ENCODE measurements at regions not wholly inside any gene's neighbourhood (a gene's known extent, or its start where the extent isn't known, plus 50 kb on each side); places are given as distances from the start of the nearest gene placed in this dataset.
A peak's percentile ranks its signal among the peaks of the same experiment; 100 is the strongest.

GRCh38 chr3:135760581-135760980 is 204.9 kb upstream of the PPP2R3A start:
- Mint-ChIP-seq H3K27ac (ENCODE audit: unreplicated experiment) (no peak overlapping the region), H3K36me3 (ENCODE audit: low read depth) (no peaks in the 10 kb centered on the region), H3K27me3 (ENCODE audit: low read depth) (no peaks in the 10 kb centered on the region), H3K9me3 (no peaks in the 10 kb centered on the region), H3K4me1 (peaks cover 6% of the 10 kb centered on the region), H3K4me3 (no peak overlapping the region)
- DNase-seq (ENCODE audit: low read depth, low spot score): no peak
- TF ChIP-seq CTCF (conservative IDR thresholded peaks at IDR 0.05): no peak

GRCh38 chr3:135762188-135762856 is 203.2 kb upstream of the PPP2R3A start:
- TF ChIP-seq CTCF (conservative IDR thresholded peaks at IDR 0.05): peak; percentile 19
- Mint-ChIP-seq H3K36me3 (ENCODE audit: low read depth) (no peaks in the 10 kb centered on the region), H3K9me3 (peaks cover 2% of the 10 kb centered on the region), H3K4me3 (no peak overlapping the region), H3K27ac (ENCODE audit: unreplicated experiment) (no peak overlapping the region), H3K4me1 (no peaks in the 10 kb centered on the region), H3K27me3 (ENCODE audit: low read depth) (no peaks in the 10 kb centered on the region)
- DNase-seq (ENCODE audit: low read depth, low spot score): no peak

- Mint-ChIP-seq H3K9me3 (peaks cover 6% of the 10 kb centered on the region), H3K4me1 (peaks cover under 1% of the 10 kb centered on the region), H3K27ac (ENCODE audit: unreplicated experiment) (no peak overlapping the region), H3K36me3 (ENCODE audit: low read depth) (no peaks in the 10 kb centered on the region), H3K27me3 (ENCODE audit: low read depth) (peaks cover 3% of the 10 kb centered on the region), H3K4me3 (no peak overlapping the region)
- no peak for TF ChIP-seq CTCF (conservative IDR thresholded peaks at IDR 0.05)
- DNase-seq (ENCODE audit: low read depth, low spot score): no peak
Measured at GRCh38 chr3:135766115-135766514, 199.4 kb upstream of the PPP2R3A start.

- TF ChIP-seq CTCF (conservative IDR thresholded peaks at IDR 0.05): no peak
- H3K27ac Mint-ChIP-seq (ENCODE audit: unreplicated experiment): no peak overlapping the region
- H3K4me3 Mint-ChIP-seq: no peak overlapping the region
- peaks cover 9% of the 10 kb centered on the region for H3K4me1 Mint-ChIP-seq
- peaks cover 5% of the 10 kb centered on the region for H3K27me3 Mint-ChIP-seq (ENCODE audit: low read depth)
- H3K9me3 Mint-ChIP-seq: peaks cover 9% of the 10 kb centered on the region
- DNase-seq (ENCODE audit: low read depth, low spot score): no peak
- H3K36me3 Mint-ChIP-seq (ENCODE audit: low read depth): no peaks in the 10 kb centered on the region
Measured at GRCh38 chr3:135771760-135772159, 193.8 kb upstream of the PPP2R3A start.

- Mint-ChIP-seq H3K27me3 (ENCODE audit: low read depth) (no peaks in the 10 kb centered on the region), H3K9me3 (peaks cover 3% of the 10 kb centered on the region), H3K4me3 (no peak overlapping the region), H3K27ac (ENCODE audit: unreplicated experiment) (no peak overlapping the region), H3K4me1 (no peaks in the 10 kb centered on the region), H3K36me3 (ENCODE audit: low read depth) (no peaks in the 10 kb centered on the region)
- TF ChIP-seq CTCF (conservative IDR thresholded peaks at IDR 0.05): no peak
- DNase-seq (ENCODE audit: low read depth, low spot score): no peak
Measured at GRCh38 chr3:135779024-135779423, 186.5 kb upstream of the PPP2R3A start.
